Endothelial cell of umbilical vein (primary cell): ENCODE measurements at regions not wholly inside any gene's neighbourhood (a gene's known extent, or its start where the extent isn't known, plus 50 kb on each side); places are given as distances from the start of the nearest gene placed in this dataset.

Source experiments
- BruUV-seq: library from RNA; stranded (reverse); fragments of 400-500 nt; replicated peaks from 2 replicates; lab custom pipeline; 2021; lab: Mats Ljungman, UMichigan
- CTCF ChIA-PET: fragments of 300-600, 350-600 bp; sonication (Branson Sonifier 250); formaldehyde crosslinking; loops from one replicate; lab custom pipeline; 2021; ENCODE audit warnings: antibody characterized with exemption, inconsistent platforms; lab: Charles Lee
- POLR2A ChIA-PET: fragments of 300-600, 350-600 bp; sonication (Branson Sonifier 250); formaldehyde crosslinking; loops from one replicate; lab custom pipeline; 2021; ENCODE audit warnings: antibody characterized with exemption, inconsistent platforms; lab: Charles Lee
- DNase-seq: peaks from one replicate; pipeline ENCODE4 v3.0.0-alpha.2; 2011; ENCODE audit warnings: low read depth, low spot score
- FAIRE-seq: peaks from 2 replicates; lab custom pipeline; 2011; peaks lifted over from hg19 to GRCh38; lab: Jason Lieb, UNC
- H2AFZ ChIP-seq: 2 replicates; pipeline ENCODE4 v1.6.0; 2012; ENCODE audit warnings: low read depth, low read length, control low read depth, inconsistent platforms
- H3K27ac ChIP-seq: 2 replicates; pipeline ENCODE4 v1.5.1; 2011; ENCODE audit warnings: low read depth, mild to moderate bottlenecking, control low read depth, low read length, moderate library complexity; ENCODE audit not compliant: insufficient read depth
- H3K27me3 ChIP-seq, 2 experiments: 2 replicates each; pipeline versions ENCODE4 v1.6.0 to v1.6.1; 2011; ENCODE audit warnings: low read length in 2 of 2, mixed read lengths in 1 of 2; ENCODE audit not compliant: control insufficient read depth in 2 of 2, insufficient read depth in 2 of 2
- H3K36me3 ChIP-seq, 2 experiments: 2 replicates in 1 of 2; 3 replicates in 1 of 2; pipeline ENCODE4 v1.5.1; 2011; ENCODE audit warnings: low read length in 2 of 2, mild to moderate bottlenecking in 1 of 2, moderate library complexity in 1 of 2; ENCODE audit not compliant: control insufficient read depth in 2 of 2, insufficient read depth in 2 of 2; ENCODE audit errors: extremely low read depth in 1 of 2
- H3K4me1 ChIP-seq: 3 replicates; pipeline ENCODE4 v1.5.1; 2011; ENCODE audit warnings: mild to moderate bottlenecking, low read length; ENCODE audit not compliant: control insufficient read depth, insufficient read depth; ENCODE audit errors: extremely low read depth
- H3K4me2 ChIP-seq: 2 replicates; pipeline ENCODE4 v1.6.1; 2011; ENCODE audit warnings: low read length, control low read depth, mixed read lengths; ENCODE audit not compliant: insufficient read depth
- H3K4me3 ChIP-seq, 3 experiments: fragments of 200-600 bp in 1 of 3; sonication (generic), shearing (Covaris generic) in 1 of 3; replicated peaks in 1 of 3; 2 replicates each; pipeline ENCODE4 v1.5.1; 2011 to 2016; ENCODE audit warnings: control low read depth in 3 of 3, low read length in 3 of 3, mild to moderate bottlenecking in 2 of 3, inconsistent platforms in 1 of 3, low read depth in 1 of 3, moderate library complexity in 1 of 3; ENCODE audit not compliant: insufficient read depth in 1 of 3
- H3K79me2 ChIP-seq: 2 replicates; pipeline ENCODE4 v1.6.0; 2012; ENCODE audit warnings: low read length, inconsistent platforms; ENCODE audit not compliant: control insufficient read depth, insufficient read depth
- H3K9ac ChIP-seq: replicated peaks from 2 replicates; pipeline ENCODE3; 2011; ENCODE audit warnings: low read length, control low read depth; ENCODE audit not compliant: insufficient read depth; ENCODE audit errors: extremely low read depth
- H3K9me1 ChIP-seq: replicated peaks from 3 replicates; pipeline ENCODE4 v1.6.0; 2011; ENCODE audit warnings: mild to moderate bottlenecking, low read length; ENCODE audit not compliant: control insufficient read depth, insufficient read depth; ENCODE audit errors: extremely low read depth
- H3K9me3 ChIP-seq: replicated peaks from 2 replicates; pipeline ENCODE4 v1.5.1; 2012; ENCODE audit warnings: low read length, inconsistent platforms; ENCODE audit not compliant: control insufficient read depth, insufficient read depth
- H4K20me1 ChIP-seq: replicated peaks from 2 replicates; pipeline ENCODE3; 2011; ENCODE audit warnings: mild to moderate bottlenecking, low read length; ENCODE audit not compliant: control insufficient read depth, insufficient read depth; ENCODE audit errors: extremely low read depth
- EZH2 ChIP-seq: IDR thresholded peaks from 2 replicates; pipeline ENCODE4 v1.6.1; 2012; ENCODE audit warnings: borderline replicate concordance, low read depth, mild to moderate bottlenecking, moderate library complexity, low read length, inconsistent platforms; ENCODE audit not compliant: severe bottlenecking
- FOS ChIP-seq: IDR thresholded peaks from 2 replicates; pipeline ENCODE4 v1.6.1; 2011; ENCODE audit warnings: mild to moderate bottlenecking, low read length, moderate library complexity, borderline replicate concordance; ENCODE audit not compliant: insufficient read depth
- GATA2 ChIP-seq: IDR thresholded peaks from 2 replicates; pipeline ENCODE4 v1.7.0; 2011; ENCODE audit warnings: low read depth, mild to moderate bottlenecking, moderate library complexity, mixed read lengths, low read length; ENCODE audit not compliant: insufficient read length, insufficient read depth
- JUN ChIP-seq: IDR thresholded peaks from 2 replicates; pipeline ENCODE4 v1.6.1; 2011; ENCODE audit warnings: borderline replicate concordance, low read depth; ENCODE audit not compliant: insufficient read length, insufficient read depth
- MAX ChIP-seq: IDR thresholded peaks from 2 replicates; pipeline ENCODE4 v1.6.1; 2011; ENCODE audit not compliant: insufficient read depth, insufficient read length
- MYC ChIP-seq: IDR thresholded peaks from one replicate; pipeline ENCODE4 v1.6.1; 2011; ENCODE audit warnings: mild to moderate bottlenecking, low read depth, low read length
- POLR2A ChIP-seq: IDR thresholded peaks from 2 replicates; pipeline ENCODE4 v1.6.1; 2012; ENCODE audit warnings: low read depth, mild to moderate bottlenecking, control low read depth, low read length
- POLR2AphosphoS5 ChIP-seq: IDR thresholded peaks from 2 replicates; pipeline ENCODE4 v1.6.1; 2012; ENCODE audit warnings: low read depth, mild to moderate bottlenecking, control low read depth, low read length, moderate library complexity; ENCODE audit not compliant: insufficient read depth
- dilution Hi-C: fragments of 300-500 bp; cut with MboI; formaldehyde crosslinking; loops from one replicate; pipeline ENCODE4 v1.15.0; 2019; ENCODE audit warnings: low sequenced_read_pairs; ENCODE audit not compliant: extremely low pct_ligation_motif_present
- intact Hi-C: fragments of 100-400 bp; cut with micrococcal nuclease; formaldehyde crosslinking; loops from one replicate; pipeline ENCODE4 v1.10.0; 2022

- Histone ChIP-seq H3K27ac (no peak overlapping the region), H3K36me3 (no peaks in the 10 kb centered on the region), H3K4me1 (peaks cover 3% of the 10 kb centered on the region), H4K20me1 (no peaks in the 10 kb centered on the region), H3K9ac (no peak overlapping the region), H3K4me3 (no peak overlapping the region), H3K4me2 (no peak overlapping the region), H3K79me2 (no peaks in the 10 kb centered on the region), H3K9me3 (no peaks in the 10 kb centered on the region), H2AFZ (no peak overlapping the region), H3K9me1 (no peaks in the 10 kb centered on the region), H3K27me3 (no peaks in the 10 kb centered on the region)
- BruUV-seq, result no TSS peak
- dilution Hi-C loops (no loop called here), intact Hi-C loops (loop anchor here (5.0 kb wide), 1 partner anchor 1897 kb away; no protein-coding TSS in a partner anchor)
- ChIA-PET CTCF (no interaction called here), POLR2A (no interaction called here)
- no peak for TF ChIP-seq POLR2A
- TF ChIP-seq GATA2, result no peak
- no peak for TF ChIP-seq MYC
- no peak for TF ChIP-seq JUN
- no peak for TF ChIP-seq FOS
- TF ChIP-seq POLR2AphosphoS5, result no peak
- TF ChIP-seq MAX, result no peak
- no peak for TF ChIP-seq EZH2
- FAIRE-seq (no peak), DNase-seq (no peak)
Measured at GRCh38 chr1:91584309-91584708, 83.7 kb downstream of the CDC7 start.

- DNase-seq, result no peak
- dilution Hi-C loops, result no loop called here
- H4K20me1 ChIP-seq, result no peaks in the 10 kb centered on the region
- H3K27me3 ChIP-seq, result no peaks in the 10 kb centered on the region
- no peaks in the 10 kb centered on the region for H3K36me3 ChIP-seq
- TF ChIP-seq POLR2AphosphoS5 (no peak), JUN (no peak), FOS (no peak), MYC (no peak)
- H3K4me2 ChIP-seq, result no peak overlapping the region
- ChIA-PET CTCF (no interaction called here), POLR2A (no interaction called here)
- no peaks in the 10 kb centered on the region for H3K79me2 ChIP-seq
- H3K9me3 ChIP-seq, result no peaks in the 10 kb centered on the region
- FAIRE-seq, result no peak
- H3K9me1 ChIP-seq, result no peaks in the 10 kb centered on the region
- peaks cover 3% of the 10 kb centered on the region for H3K4me1 ChIP-seq
- H3K27ac ChIP-seq, result no peak overlapping the region
- no peak overlapping the region for H3K4me3 ChIP-seq
- H2AFZ ChIP-seq, result no peak overlapping the region
- BruUV-seq, result no TSS peak
- intact Hi-C loops, result loop anchor here (5.0 kb wide), 1 partner anchor 1898 kb away; no protein-coding TSS in a partner anchor
- no peak overlapping the region for H3K9ac ChIP-seq
Measured at GRCh38 chr1:91584878-91585277, 84.2 kb downstream of the CDC7 start.
